ENCODE measurements at regions not wholly inside any gene's neighbourhood (a gene's known extent, or its start where the extent isn't known, plus 50 kb on each side); places are given as distances from the start of the nearest gene placed in this dataset.
"Not testable (repeated sequence)": the region's sequence is repeated elsewhere in the genome, so short reads cannot be mapped to it uniquely, and the experiment has no call there.

- no peak for DNase-seq
These were observed 439.4 kb downstream of the TRIML1 start for GRCh38 chr4:188578657-188579056.

GRCh38 chr4:188596021-188596420 is 456.8 kb downstream of the TRIML1 start:
- no peak for DNase-seq

- no peak for DNase-seq
These were observed 464.4 kb downstream of the TRIML1 start for GRCh38 chr4:188603646-188604045.

GRCh38 chr4:188606635-188607034 is 467.4 kb downstream of the TRIML1 start:
- DNase-seq: no peak

GRCh38 chr4:188611143-188611542 is 471.9 kb downstream of the TRIML1 start:
- DNase-seq: no peak

- no peak for DNase-seq
These were observed 473.4 kb downstream of the TRIML1 start for GRCh38 chr4:188612659-188613058.

- DNase-seq: no peak
These were observed 474.7 kb downstream of the TRIML1 start for GRCh38 chr4:188613976-188614375.

- no peak for DNase-seq
These were observed 480.4 kb downstream of the TRIML1 start for GRCh38 chr4:188619456-188620149.

- no peak for DNase-seq
These were observed 481.4 kb downstream of the TRIML1 start for GRCh38 chr4:188620608-188621007.

GRCh38 chr4:188623314-188623854 is 484.1 kb downstream of the TRIML1 start:
- DNase-seq: no peak

GRCh38 chr4:188624370-188624769 is 485.1 kb downstream of the TRIML1 start:
- DNase-seq: no peak

GRCh38 chr4:188627892-188628291 is 488.7 kb downstream of the TRIML1 start:
- DNase-seq: no peak

GRCh38 chr4:188639479-188640100 is 500.3 kb downstream of the TRIML1 start:
- peak; percentile 25 for DNase-seq

GRCh38 chr4:188647820-188648370 is 508.7 kb downstream of the TRIML1 start:
- no peak for DNase-seq

- no peak for DNase-seq
These were observed 510.4 kb downstream of the TRIML1 start for GRCh38 chr4:188649635-188650034.

- DNase-seq: no peak
These were observed 511.3 kb downstream of the TRIML1 start for GRCh38 chr4:188650516-188650915.

- DNase-seq: no peak
These were observed 518.1 kb downstream of the TRIML1 start for GRCh38 chr4:188657365-188657764.

GRCh38 chr4:188658958-188659522 is 519.8 kb downstream of the TRIML1 start:
- DNase-seq: no peak

GRCh38 chr4:188660796-188661195 is 521.6 kb downstream of the TRIML1 start:
- DNase-seq: no peak

- no peak for DNase-seq
These were observed 522.3 kb downstream of the TRIML1 start for GRCh38 chr4:188661502-188661901.

GRCh38 chr4:188663369-188663768 is 524.1 kb downstream of the TRIML1 start:
- no peak for DNase-seq

GRCh38 chr4:188665491-188666457 is 526.5 kb downstream of the TRIML1 start:
- DNase-seq: no peak

- DNase-seq: not testable (repeated sequence)
These were observed 539.5 kb downstream of the TRIML1 start for GRCh38 chr4:188678691-188679090.
